HCT116 (cell line): ENCODE measurements at regions not wholly inside any gene's neighbourhood (a gene's known extent, or its start where the extent isn't known, plus 50 kb on each side); places are given as distances from the start of the nearest gene placed in this dataset.

ENCODE experiments used
- ATAC-seq: fragments of 200-7000 bp; cut with Tn5 transposase; 2 replicates; pipeline ENCODE4 v1.9.1; 2020; ENCODE audit warnings: mild to moderate bottlenecking, moderate library complexity
- BruUV-seq: library from RNA; stranded (reverse); fragments of 400-500 nt; replicated peaks from 2 replicates; lab custom pipeline; 2021; lab: Mats Ljungman, UMichigan
- CTCF ChIA-PET: fragments of 300-600 bp; sonication (Branson Sonifier 250); formaldehyde crosslinking; loops from one replicate; lab custom pipeline; 2021; ENCODE audit warnings: antibody characterized with exemption; lab: Charles Lee
- POLR2A ChIA-PET: fragments of 300-600, 350-600 bp; sonication (Branson Sonifier 250); formaldehyde crosslinking; loops from one replicate; lab custom pipeline; 2021; ENCODE audit warnings: antibody characterized with exemption; lab: Charles Lee
- RAD21 ChIA-PET, 2 experiments: fragments of 300-600 bp; sonication (Branson Sonifier 250); formaldehyde crosslinking; loops; one replicate each; lab custom pipeline; 2023; ENCODE audit warnings: low total read pairs in 2 of 2; ENCODE audit not compliant: uncharacterized antibody in 2 of 2, unreplicated experiment in 2 of 2, low non-redundant PET in 1 of 2; lab: Charles Lee
- DNase-seq: peaks from one replicate; pipeline ENCODE4 v3.0.0-alpha.2; 2010; ENCODE audit warnings: low read depth, low spot score
- H2AFZ ChIP-seq: fragments of 200-600 bp; shearing (Covaris generic), sonication (generic); 2 replicates; pipeline ENCODE4 v1.6.1; 2017; ENCODE audit warnings: low read depth, mixed run types, mixed read lengths, antibody characterized with exemption, low read length; ENCODE audit not compliant: poor library complexity, severe bottlenecking
- H3K27ac ChIP-seq: 2 replicates; pipeline ENCODE4 v1.5.1; 2012; ENCODE audit warnings: low read depth, low read length
- H3K27me3 ChIP-seq: fragments of 200-600 bp; sonication (generic); 2 replicates; pipeline ENCODE4 v1.6.1; 2016; ENCODE audit warnings: mixed run types, low read length, mixed read lengths; ENCODE audit not compliant: insufficient read depth
- H3K36me3 ChIP-seq, 2 experiments: fragments of 200-500 bp in 1 of 2; fragments of 200-600 bp in 1 of 2; sonication (Bioruptor generic) in 1 of 2; sonication (generic) in 1 of 2; 2 replicates each; pipeline versions ENCODE4 v1.5.1 to v1.6.1; 2014 to 2016; ENCODE audit warnings: low read length in 2 of 2, inconsistent platforms in 1 of 2, mixed read lengths in 1 of 2, mixed run types in 1 of 2; ENCODE audit not compliant: insufficient read depth in 2 of 2, control insufficient read depth in 1 of 2
- H3K4me1 ChIP-seq, 2 experiments: fragments of 200-600 bp in 1 of 2; sonication (generic) in 1 of 2; 2 replicates each; pipeline versions ENCODE4 v1.5.1 to v1.6.1; 2012 to 2017; ENCODE audit warnings: low read length in 2 of 2, inconsistent platforms in 1 of 2, mild to moderate bottlenecking in 1 of 2, mixed read lengths in 1 of 2, mixed run types in 1 of 2, moderate library complexity in 1 of 2; ENCODE audit not compliant: insufficient read depth in 2 of 2, control insufficient read depth in 1 of 2
- H3K4me2 ChIP-seq: fragments of 200-600 bp; sonication (generic); 2 replicates; pipeline ENCODE4 v1.6.1; 2017; ENCODE audit warnings: mixed run types, low read length, mixed read lengths
- H3K4me3 ChIP-seq, 2 experiments: fragments of 200-600 bp in 1 of 2; sonication (generic) in 1 of 2; replicated peaks in 1 of 2; 2 replicates each; pipeline ENCODE4 v1.5.1; 2011 to 2016; ENCODE audit warnings: low read length in 2 of 2, control low read depth in 1 of 2, low read depth in 1 of 2, mild to moderate bottlenecking in 1 of 2, mixed read lengths in 1 of 2, mixed run types in 1 of 2
- H3K79me2 ChIP-seq: fragments of 200-600 bp; sonication (generic); 2 replicates; pipeline ENCODE4 v1.6.1; 2017; ENCODE audit warnings: mild to moderate bottlenecking, mixed run types, low read length, moderate library complexity, mixed read lengths; ENCODE audit not compliant: insufficient read depth
- H3K9ac ChIP-seq: fragments of 200-600 bp; sonication (generic); 2 replicates; pipeline ENCODE4 v1.6.1; 2016; ENCODE audit warnings: low read length, mixed read lengths
- H3K9me2 ChIP-seq: fragments of 200-600 bp; sonication (generic), shearing (Covaris generic); 2 replicates; pipeline ENCODE4 v1.6.1; 2017; ENCODE audit warnings: mixed run types, mild to moderate bottlenecking, moderate library complexity; ENCODE audit not compliant: insufficient read depth
- H3K9me3 ChIP-seq, 2 experiments: fragments of 200-500 bp in 1 of 2; fragments of 200-600 bp in 1 of 2; sonication (Bioruptor generic) in 1 of 2; sonication (generic) in 1 of 2; 2 replicates each; pipeline ENCODE4 v1.6.1; 2014 to 2017; ENCODE audit warnings: low read length in 2 of 2, mixed read lengths in 2 of 2, inconsistent platforms in 1 of 2, low read depth in 1 of 2, mild to moderate bottlenecking in 1 of 2, mixed run types in 1 of 2, moderate library complexity in 1 of 2; ENCODE audit not compliant: control insufficient read depth in 1 of 2, insufficient read depth in 1 of 2
- H4K20me1 ChIP-seq: fragments of 200-600 bp; sonication (generic), shearing (Covaris generic); 2 replicates; pipeline ENCODE4 v1.6.1; 2017; ENCODE audit warnings: mixed run types, mild to moderate bottlenecking, moderate library complexity; ENCODE audit not compliant: insufficient read depth
- CBX3 ChIP-seq: IDR thresholded peaks from 2 replicates; pipeline ENCODE4 v1.6.1; 2012; ENCODE audit warnings: low read depth
- CEBPB ChIP-seq: IDR thresholded peaks from 2 replicates; pipeline ENCODE4 v1.6.1; 2012; ENCODE audit warnings: low read depth
- EGR1 ChIP-seq: IDR thresholded peaks from 2 replicates; pipeline ENCODE4 v1.6.1; 2012; ENCODE audit warnings: low read depth
- EZH2 ChIP-seq: fragments of 200-600 bp; sonication (generic); IDR thresholded peaks from 2 replicates; pipeline ENCODE4 v1.6.1; 2017; ENCODE audit warnings: antibody characterized with exemption, mixed run types
- EZH2phosphoT487 ChIP-seq: fragments of 200-600 bp; IDR thresholded peaks from 2 replicates; pipeline ENCODE4 v1.6.1; 2018; ENCODE audit warnings: antibody characterized with exemption, borderline replicate concordance
- FOSL1 ChIP-seq: IDR thresholded peaks from 2 replicates; pipeline ENCODE4 v1.6.1; 2012; ENCODE audit warnings: low read depth
- JUND ChIP-seq: IDR thresholded peaks from 2 replicates; pipeline ENCODE4 v1.6.1; 2012
- POLR2A ChIP-seq: IDR thresholded peaks from 2 replicates; pipeline ENCODE4 v1.7.0; 2011; ENCODE audit warnings: borderline replicate concordance; ENCODE audit not compliant: insufficient read depth, insufficient read length; ENCODE audit errors: extremely low read depth
- RAD21 ChIP-seq: IDR thresholded peaks from 2 replicates; pipeline ENCODE4 v1.6.1; 2012; ENCODE audit warnings: low read depth, mild to moderate bottlenecking
- SIN3A ChIP-seq: IDR thresholded peaks from 2 replicates; pipeline ENCODE4 v1.6.1; 2012; ENCODE audit warnings: low read depth
- SRF ChIP-seq: IDR thresholded peaks from 2 replicates; pipeline ENCODE4 v1.6.1; 2012; ENCODE audit warnings: low read depth
- ZFX ChIP-seq: fragments of 450-650 bp; IDR thresholded peaks from 2 replicates; pipeline ENCODE4 v1.6.1; 2017
- ZNF274 ChIP-seq: fragments of 200-500 bp; sonication (Bioruptor generic); IDR thresholded peaks from 2 replicates; pipeline ENCODE4 v1.6.1; 2014; ENCODE audit warnings: mild to moderate bottlenecking, low read depth, low read length, inconsistent platforms
- intact Hi-C: fragments of 100-400 bp; cut with micrococcal nuclease; formaldehyde crosslinking; loops from 2 replicates; pipeline ENCODE4 v1.10.0; 2022
- TF ChIP-seq, protein P1 (sequence below): IDR thresholded peaks from 2 replicates; pipeline ENCODE4 v1.6.1; 2012
- TF ChIP-seq, protein P2 (sequence below): IDR thresholded peaks from 2 replicates; pipeline ENCODE4 v1.6.1; 2012
- TF ChIP-seq, protein P3 (sequence below): IDR thresholded peaks from 2 replicates; pipeline ENCODE4 v1.6.1; 2011; ENCODE audit warnings: mild to moderate bottlenecking, low read length, moderate library complexity; ENCODE audit not compliant: insufficient replicate concordance; ENCODE audit errors: extremely low read depth
- TF ChIP-seq, protein P4 (sequence below): IDR thresholded peaks from 2 replicates; pipeline ENCODE4 v1.6.1; 2012; ENCODE audit warnings: low read depth
- TF ChIP-seq, protein P5 (sequence below), 3 experiments: fragments of 200-600 bp in 1 of 3; sonication (generic) in 1 of 3; IDR thresholded peaks in 2 of 3; conservative IDR thresholded peaks in 1 of 3; 2 replicates each; pipeline ENCODE4 v1.5.1; 2012 to 2017; ENCODE audit warnings: low read depth in 2 of 3, low read length in 2 of 3, antibody characterized with exemption in 1 of 3, borderline replicate concordance in 1 of 3, control low read depth in 1 of 3, mild to moderate bottlenecking in 1 of 3, mixed read lengths in 1 of 3, mixed run types in 1 of 3, moderate library complexity in 1 of 3; ENCODE audit not compliant: insufficient read depth in 1 of 3

DNA sequence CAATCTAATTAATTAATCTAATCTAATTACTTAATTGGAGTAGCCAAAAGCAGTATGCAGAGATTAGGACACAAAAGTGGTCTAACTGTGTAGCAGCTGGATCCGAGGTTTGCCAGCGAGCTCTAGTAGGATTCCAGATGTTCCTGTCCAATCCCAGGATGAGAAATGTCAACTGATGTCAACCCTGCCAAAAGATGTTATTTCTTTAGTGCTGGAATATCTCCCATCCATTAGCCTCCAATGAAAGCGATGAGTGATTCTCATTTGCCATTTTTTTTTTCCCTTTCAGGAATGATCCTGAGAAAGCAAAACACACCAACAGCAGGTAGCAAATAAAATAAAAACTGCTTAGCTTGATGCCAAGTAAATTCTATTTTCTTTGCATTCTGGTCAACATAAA lies 372.9 kb downstream of the STIM2 start:
- CTCF ChIA-PET, result no interaction called here
- no TSS peak for BruUV-seq
- Histone ChIP-seq H3K4me1 (no peaks in the 10 kb centered on the region), H3K79me2 (no peaks in the 10 kb centered on the region), H3K36me3 (no peaks in the 10 kb centered on the region), H4K20me1 (no peaks in the 10 kb centered on the region)
- RAD21 ChIA-PET, result no interaction called here
- TF ChIP-seq EGR1 (no peak), JUND (no peak), CBX3 (no peak), SIN3A (no peak), SRF (no peak), EZH2phosphoT487 (no peak), RAD21 (no peak), ZFX (no peak), CEBPB (no peak), FOSL1 (no peak), ZNF274 (no peak), POLR2A (no peak), EZH2 (no peak)
- TF ChIP-seq, protein P1, sequence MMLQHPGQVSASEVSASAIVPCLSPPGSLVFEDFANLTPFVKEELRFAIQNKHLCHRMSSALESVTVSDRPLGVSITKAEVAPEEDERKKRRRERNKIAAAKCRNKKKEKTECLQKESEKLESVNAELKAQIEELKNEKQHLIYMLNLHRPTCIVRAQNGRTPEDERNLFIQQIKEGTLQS, result no peak
- TF ChIP-seq, protein P2, sequence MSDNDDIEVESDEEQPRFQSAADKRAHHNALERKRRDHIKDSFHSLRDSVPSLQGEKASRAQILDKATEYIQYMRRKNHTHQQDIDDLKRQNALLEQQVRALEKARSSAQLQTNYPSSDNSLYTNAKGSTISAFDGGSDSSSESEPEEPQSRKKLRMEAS, result no peak
- TF ChIP-seq, protein P3, sequence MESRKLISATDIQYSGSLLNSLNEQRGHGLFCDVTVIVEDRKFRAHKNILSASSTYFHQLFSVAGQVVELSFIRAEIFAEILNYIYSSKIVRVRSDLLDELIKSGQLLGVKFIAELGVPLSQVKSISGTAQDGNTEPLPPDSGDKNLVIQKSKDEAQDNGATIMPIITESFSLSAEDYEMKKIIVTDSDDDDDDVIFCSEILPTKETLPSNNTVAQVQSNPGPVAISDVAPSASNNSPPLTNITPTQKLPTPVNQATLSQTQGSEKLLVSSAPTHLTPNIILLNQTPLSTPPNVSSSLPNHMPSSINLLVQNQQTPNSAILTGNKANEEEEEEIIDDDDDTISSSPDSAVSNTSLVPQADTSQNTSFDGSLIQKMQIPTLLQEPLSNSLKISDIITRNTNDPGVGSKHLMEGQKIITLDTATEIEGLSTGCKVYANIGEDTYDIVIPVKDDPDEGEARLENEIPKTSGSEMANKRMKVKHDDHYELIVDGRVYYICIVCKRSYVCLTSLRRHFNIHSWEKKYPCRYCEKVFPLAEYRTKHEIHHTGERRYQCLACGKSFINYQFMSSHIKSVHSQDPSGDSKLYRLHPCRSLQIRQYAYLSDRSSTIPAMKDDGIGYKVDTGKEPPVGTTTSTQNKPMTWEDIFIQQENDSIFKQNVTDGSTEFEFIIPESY, result no peak
- TF ChIP-seq, protein P4, sequence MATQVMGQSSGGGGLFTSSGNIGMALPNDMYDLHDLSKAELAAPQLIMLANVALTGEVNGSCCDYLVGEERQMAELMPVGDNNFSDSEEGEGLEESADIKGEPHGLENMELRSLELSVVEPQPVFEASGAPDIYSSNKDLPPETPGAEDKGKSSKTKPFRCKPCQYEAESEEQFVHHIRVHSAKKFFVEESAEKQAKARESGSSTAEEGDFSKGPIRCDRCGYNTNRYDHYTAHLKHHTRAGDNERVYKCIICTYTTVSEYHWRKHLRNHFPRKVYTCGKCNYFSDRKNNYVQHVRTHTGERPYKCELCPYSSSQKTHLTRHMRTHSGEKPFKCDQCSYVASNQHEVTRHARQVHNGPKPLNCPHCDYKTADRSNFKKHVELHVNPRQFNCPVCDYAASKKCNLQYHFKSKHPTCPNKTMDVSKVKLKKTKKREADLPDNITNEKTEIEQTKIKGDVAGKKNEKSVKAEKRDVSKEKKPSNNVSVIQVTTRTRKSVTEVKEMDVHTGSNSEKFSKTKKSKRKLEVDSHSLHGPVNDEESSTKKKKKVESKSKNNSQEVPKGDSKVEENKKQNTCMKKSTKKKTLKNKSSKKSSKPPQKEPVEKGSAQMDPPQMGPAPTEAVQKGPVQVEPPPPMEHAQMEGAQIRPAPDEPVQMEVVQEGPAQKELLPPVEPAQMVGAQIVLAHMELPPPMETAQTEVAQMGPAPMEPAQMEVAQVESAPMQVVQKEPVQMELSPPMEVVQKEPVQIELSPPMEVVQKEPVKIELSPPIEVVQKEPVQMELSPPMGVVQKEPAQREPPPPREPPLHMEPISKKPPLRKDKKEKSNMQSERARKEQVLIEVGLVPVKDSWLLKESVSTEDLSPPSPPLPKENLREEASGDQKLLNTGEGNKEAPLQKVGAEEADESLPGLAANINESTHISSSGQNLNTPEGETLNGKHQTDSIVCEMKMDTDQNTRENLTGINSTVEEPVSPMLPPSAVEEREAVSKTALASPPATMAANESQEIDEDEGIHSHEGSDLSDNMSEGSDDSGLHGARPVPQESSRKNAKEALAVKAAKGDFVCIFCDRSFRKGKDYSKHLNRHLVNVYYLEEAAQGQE, result no peak
- TF ChIP-seq, protein P5, sequence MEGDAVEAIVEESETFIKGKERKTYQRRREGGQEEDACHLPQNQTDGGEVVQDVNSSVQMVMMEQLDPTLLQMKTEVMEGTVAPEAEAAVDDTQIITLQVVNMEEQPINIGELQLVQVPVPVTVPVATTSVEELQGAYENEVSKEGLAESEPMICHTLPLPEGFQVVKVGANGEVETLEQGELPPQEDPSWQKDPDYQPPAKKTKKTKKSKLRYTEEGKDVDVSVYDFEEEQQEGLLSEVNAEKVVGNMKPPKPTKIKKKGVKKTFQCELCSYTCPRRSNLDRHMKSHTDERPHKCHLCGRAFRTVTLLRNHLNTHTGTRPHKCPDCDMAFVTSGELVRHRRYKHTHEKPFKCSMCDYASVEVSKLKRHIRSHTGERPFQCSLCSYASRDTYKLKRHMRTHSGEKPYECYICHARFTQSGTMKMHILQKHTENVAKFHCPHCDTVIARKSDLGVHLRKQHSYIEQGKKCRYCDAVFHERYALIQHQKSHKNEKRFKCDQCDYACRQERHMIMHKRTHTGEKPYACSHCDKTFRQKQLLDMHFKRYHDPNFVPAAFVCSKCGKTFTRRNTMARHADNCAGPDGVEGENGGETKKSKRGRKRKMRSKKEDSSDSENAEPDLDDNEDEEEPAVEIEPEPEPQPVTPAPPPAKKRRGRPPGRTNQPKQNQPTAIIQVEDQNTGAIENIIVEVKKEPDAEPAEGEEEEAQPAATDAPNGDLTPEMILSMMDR (IDR thresholded peaks at IDR 0.05 in 2 of 3, conservative IDR thresholded peaks at IDR 0.05 in 1 of 3; ENCODE audit: borderline replicate concordance in 1 of 3, insufficient read depth in 1 of 3, low read depth in 2 of 3, low read length in 2 of 3), result no peak
- TF ChIP-seq, all 23 proteins: peak for 0
- Histone ChIP-seq H3K27me3 (peaks cover 9% of the 10 kb centered on the region), H3K9me3 (no peaks in the 10 kb centered on the region), H3K9ac (no peak overlapping the region), H3K4me3 (no peak overlapping the region), H3K4me2 (no peak overlapping the region), H3K9me2 (no peaks in the 10 kb centered on the region), H3K27ac (no peak overlapping the region), H2AFZ (no peak overlapping the region)
- DNase-seq (no peak), ATAC-seq (no peak)
- intact Hi-C loops, result no loop called here
- POLR2A ChIA-PET, result no interaction called here
